ENCODE measurements at regions not wholly inside any gene's neighbourhood (a gene's known extent, or its start where the extent isn't known, plus 50 kb on each side); places are given as distances from the start of the nearest gene placed in this dataset.

- Histone ChIP-seq H4K20me1 (ENCODE audit: insufficient read depth) (no peaks in the 10 kb centered on the region), H3K27me3 (ENCODE audit: insufficient read depth, low read length) (peaks cover 5% of the 10 kb centered on the region; the same call in 1 of the 2 replicates), H3K9me2 (ENCODE audit: insufficient read depth) (no peaks in the 10 kb centered on the region), H3K9ac (ENCODE audit: low read length) (no peak overlapping the region), H2AFZ (ENCODE audit: low read depth, low read length, poor library complexity, severe bottlenecking) (no peak overlapping the region), H3K27ac (ENCODE audit: low read depth, low read length) (no peak overlapping the region), H3K9me3 (ENCODE audit: control insufficient read depth in 1 of 2, insufficient read depth in 1 of 2, low read depth in 1 of 2, low read length in 2 of 2) (no peaks in the 10 kb centered on the region), H3K79me2 (ENCODE audit: insufficient read depth, low read length) (no peaks in the 10 kb centered on the region), H3K4me1 (ENCODE audit: control insufficient read depth in 1 of 2, insufficient read depth in 2 of 2, low read length in 2 of 2) (no peaks in the 10 kb centered on the region), H3K4me3 (replicated peaks in 1 of 2; ENCODE audit: low read depth in 1 of 2, low read length in 2 of 2) (no peak overlapping the region), H3K36me3 (ENCODE audit: control insufficient read depth in 1 of 2, insufficient read depth in 2 of 2, low read length in 2 of 2) (no peaks in the 10 kb centered on the region), H3K4me2 (ENCODE audit: low read length) (no peak overlapping the region)
- TF ChIP-seq FOSL1 (IDR thresholded peaks at IDR 0.05; ENCODE audit: low read depth) (no peak), REST (IDR thresholded peaks at IDR 0.05; ENCODE audit: low read depth) (no peak), CTCF (IDR thresholded peaks at IDR 0.05 in 2 of 3, conservative IDR thresholded peaks at IDR 0.05 in 1 of 3; ENCODE audit: borderline replicate concordance in 1 of 3, insufficient read depth in 1 of 3, low read depth in 2 of 3, low read length in 2 of 3) (no peak), TCF7L2 (IDR thresholded peaks at IDR 0.05; ENCODE audit: borderline replicate concordance, extremely low read depth, insufficient read depth, insufficient read length) (no peak), EZH2 (IDR thresholded peaks at IDR 0.05) (no peak), POLR2AphosphoS5 (IDR thresholded peaks at IDR 0.05; ENCODE audit: low read depth, low read length) (no peak), ELF1 (IDR thresholded peaks at IDR 0.05; ENCODE audit: borderline replicate concordance, low read depth) (no peak), EGR1 (IDR thresholded peaks at IDR 0.05; ENCODE audit: low read depth) (no peak), JUND (IDR thresholded peaks at IDR 0.05) (no peak), ZBTB33 (IDR thresholded peaks at IDR 0.05; ENCODE audit: extremely low read depth, insufficient replicate concordance, low read length) (no peak), SP1 (IDR thresholded peaks at IDR 0.05; ENCODE audit: low read depth) (no peak), YY1 (IDR thresholded peaks at IDR 0.05; ENCODE audit: extremely low read depth, insufficient replicate concordance, low read depth, low read length) (no peak), CEBPB (IDR thresholded peaks at IDR 0.05; ENCODE audit: low read depth) (no peak), POLR2A (IDR thresholded peaks at IDR 0.05; ENCODE audit: borderline replicate concordance, extremely low read depth, insufficient read depth, insufficient read length) (no peak), ZNF274 (IDR thresholded peaks at IDR 0.05; ENCODE audit: low read depth, low read length) (no peak), ZFX (IDR thresholded peaks at IDR 0.05) (no peak), ATF3 (IDR thresholded peaks at IDR 0.05) (no peak), SRF (IDR thresholded peaks at IDR 0.05; ENCODE audit: low read depth) (no peak), EZH2phosphoT487 (IDR thresholded peaks at IDR 0.05; ENCODE audit: borderline replicate concordance) (no peak), SIN3A (IDR thresholded peaks at IDR 0.05; ENCODE audit: low read depth) (no peak)
- ChIA-PET CTCF (no interaction called here), POLR2A (no interaction called here), RAD21 (ENCODE audit: low non-redundant PET in 1 of 2, low total read pairs in 2 of 2, uncharacterized antibody in 2 of 2, unreplicated experiment in 2 of 2) (no interaction called here)
- intact Hi-C loops (cut with micrococcal nuclease): no loop called here
- ATAC-seq (no peak), DNase-seq (ENCODE audit: low read depth, low spot score) (no peak)
- no TSS peak for BruUV-seq (replicated peaks)
These were observed 575.7 kb upstream of the CDH5 start for GRCh38 chr16:65790768-65791167.
